GM12878 (cell line): ENCODE measurements at regions not wholly inside any gene's neighbourhood (a gene's known extent, or its start where the extent isn't known, plus 50 kb on each side); places are given as distances from the start of the nearest gene placed in this dataset.

ENCODE experiments used
- ATAC-seq: fragments of 200-7000 bp; cut with Tn5 transposase; 3 replicates; pipeline ENCODE4 v1.9.1; 2020; ENCODE audit warnings: mild to moderate bottlenecking, moderate library complexity
- BruUV-seq: library from RNA; stranded (reverse); fragments of 400-500 nt; replicated peaks from 2 replicates; lab custom pipeline; 2021; lab: Mats Ljungman, UMichigan
- CTCF ChIA-PET: fragments of 300-600 bp; sonication (Branson Sonifier 250); formaldehyde crosslinking; extraction: SDS; loops from one replicate; lab custom pipeline; 2021; ENCODE audit warnings: inconsistent platforms; lab: Yijun Ruan, JAX
- POLR2A ChIA-PET: fragments of 350-600 bp; formaldehyde crosslinking; extraction: SDS; loops from one replicate; lab custom pipeline; 2021; ENCODE audit warnings: inconsistent platforms; lab: Charles Lee
- RAD21 ChIA-PET: fragments of 300-600 bp; sonication (Branson Sonifier 250); formaldehyde crosslinking; loops from one replicate; lab custom pipeline; 2023; ENCODE audit warnings: antibody characterized with exemption; ENCODE audit not compliant: unreplicated experiment; lab: Charles Lee
- SMC1A ChIA-PET: fragments of 300-600 bp; sonication (Branson Sonifier 250); formaldehyde crosslinking; loops from one replicate; lab custom pipeline; 2023; ENCODE audit not compliant: unreplicated experiment, uncharacterized antibody; lab: Charles Lee
- DNase-seq: peaks from one replicate; pipeline ENCODE4 v3.0.0-alpha.2; 2011; ENCODE audit warnings: low read depth, low spot score
- FAIRE-seq: peaks from 3 replicates; lab custom pipeline; 2011; peaks lifted over from hg19 to GRCh38; lab: Jason Lieb, UNC
- H2AFZ ChIP-seq: 2 replicates; pipeline ENCODE4 v1.6.0; 2011; ENCODE audit warnings: low read depth, low read length, control low read depth; ENCODE audit not compliant: control insufficient read depth
- H3K27ac ChIP-seq: 2 replicates; pipeline ENCODE4 v1.5.1; 2011; ENCODE audit warnings: control low read depth; ENCODE audit not compliant: control insufficient read depth, insufficient read depth
- H3K27me3 ChIP-seq, 2 experiments: replicated peaks in 1 of 2; 2 replicates each; pipeline versions ENCODE4 v1.6.0 to v1.6.1; 2011; ENCODE audit warnings: low read length in 1 of 2; ENCODE audit not compliant: control insufficient read depth in 2 of 2, insufficient read depth in 2 of 2
- H3K36me3 ChIP-seq, 2 experiments: 2 replicates each; pipeline ENCODE4 v1.5.1; 2011; ENCODE audit warnings: low read length in 1 of 2; ENCODE audit not compliant: control insufficient read depth in 2 of 2, insufficient read depth in 2 of 2
- H3K4me1 ChIP-seq: 2 replicates; pipeline ENCODE4 v1.6.1; 2011; ENCODE audit warnings: mild to moderate bottlenecking, low read length, moderate library complexity, mixed read lengths; ENCODE audit not compliant: control insufficient read depth, insufficient read depth
- H3K4me2 ChIP-seq: 2 replicates; pipeline ENCODE4 v1.6.0; 2011; ENCODE audit warnings: control low read depth; ENCODE audit not compliant: control insufficient read depth, insufficient read depth
- H3K4me3 ChIP-seq: fragments of 200-600 bp; sonication (generic); 2 replicates; pipeline ENCODE4 v1.5.1; 2016
- H3K79me2 ChIP-seq: 2 replicates; pipeline ENCODE4 v1.6.0; 2011; ENCODE audit warnings: low read length; ENCODE audit not compliant: control insufficient read depth, insufficient read depth
- H3K9ac ChIP-seq: 2 replicates; pipeline ENCODE4 v1.8.0; 2011; ENCODE audit warnings: low read length, control low read depth, mixed read lengths; ENCODE audit not compliant: control insufficient read depth, insufficient read depth
- H3K9me3 ChIP-seq: replicated peaks from 3 replicates; pipeline ENCODE4 v1.5.1; 2011; ENCODE audit warnings: mild to moderate bottlenecking, low read length; ENCODE audit not compliant: control insufficient read depth, insufficient read depth
- H4K20me1 ChIP-seq: 2 replicates; pipeline ENCODE4 v1.6.0; 2011; ENCODE audit not compliant: control insufficient read depth, insufficient read depth
- BCL11A ChIP-seq: IDR thresholded peaks from 2 replicates; pipeline ENCODE4 v1.6.1; 2011; ENCODE audit warnings: low read depth, low read length
- CEBPB ChIP-seq, 2 experiments: fragments of 150-350 bp in 1 of 2; IDR thresholded peaks; 2 replicates each; pipeline ENCODE4 v1.6.1; 2012 to 2014; ENCODE audit warnings: low read depth in 2 of 2, low read length in 2 of 2, borderline replicate concordance in 1 of 2, inconsistent platforms in 1 of 2
- EGR1 ChIP-seq, 2 experiments: IDR thresholded peaks; 1 replicate in 1 of 2; 2 replicates in 1 of 2; pipeline ENCODE4 v1.6.1; 2011 to 2012; ENCODE audit warnings: low read depth in 2 of 2, low read length in 2 of 2, borderline replicate concordance in 1 of 2, mild to moderate bottlenecking in 1 of 2, moderate library complexity in 1 of 2
- KAT2A ChIP-seq: conservative IDR thresholded peaks from 2 replicates; pipeline ENCODE4 v1.6.1; 2011; ENCODE audit warnings: low read depth, low read length; ENCODE audit not compliant: control insufficient read depth
- LARP7 ChIP-seq: fragments of 450-650 bp; IDR thresholded peaks from 2 replicates; pipeline ENCODE4 v1.6.1; 2017; ENCODE audit warnings: mild to moderate bottlenecking
- MEF2A ChIP-seq: IDR thresholded peaks from 2 replicates; pipeline ENCODE4 v1.6.1; 2011; ENCODE audit warnings: low read depth, mild to moderate bottlenecking, low read length, moderate library complexity; ENCODE audit not compliant: insufficient read depth
- MEF2B ChIP-seq: fragments of 450-650 bp; IDR thresholded peaks from 2 replicates; pipeline ENCODE4 v1.6.1; 2018; ENCODE audit warnings: mild to moderate bottlenecking, moderate library complexity; ENCODE audit not compliant: partially characterized antibody, poor library complexity, severe bottlenecking
- NRF1 ChIP-seq: conservative IDR thresholded peaks from 2 replicates; pipeline ENCODE4 v1.6.1; 2011; ENCODE audit warnings: mild to moderate bottlenecking, low read depth, low read length, improper control_type of control experiment
- SMAD5 ChIP-seq: IDR thresholded peaks from 2 replicates; pipeline ENCODE4 v1.6.1; 2016; ENCODE audit warnings: antibody characterized with exemption, low read depth
- SPI1 ChIP-seq: IDR thresholded peaks from 2 replicates; pipeline ENCODE4 v1.6.1; 2011; ENCODE audit warnings: low read depth, mild to moderate bottlenecking, low read length, moderate library complexity, borderline replicate concordance; ENCODE audit not compliant: insufficient read depth
- SUPT20H ChIP-seq: IDR thresholded peaks from 2 replicates; pipeline ENCODE4 v1.6.1; 2011; ENCODE audit warnings: low read depth, mild to moderate bottlenecking, low read length, moderate library complexity, borderline replicate concordance; ENCODE audit not compliant: control insufficient read depth
- TCF7 ChIP-seq: IDR thresholded peaks from 2 replicates; pipeline ENCODE4 v1.6.1; 2014; ENCODE audit warnings: antibody characterized with exemption, borderline replicate concordance
- WGBS: methylation state at CpG from one replicate; pipeline ENCODE4 v1.1.6; 2016; ENCODE audit warnings: low lambda C conversion rate; ENCODE audit not compliant: insufficient replicate concordance, insufficient coverage; ENCODE audit errors: missing lambda C conversion rate; 5-methylcytosine and 5-hydroxymethylcytosine counted together
- in situ Hi-C: fragments of 300-500 bp; cut with MboI; formaldehyde crosslinking; loops from 9 replicates; pipeline ENCODE4 v1.14.3; 2018; ENCODE audit warnings: mixed read lengths
- intact Hi-C: fragments of 100-400 bp; cut with micrococcal nuclease; formaldehyde crosslinking; loops from one replicate; pipeline ENCODE4 v1.14.2; 2022; ENCODE audit not compliant: unreplicated experiment
- TF ChIP-seq, protein P1 (sequence below), 3 experiments: IDR thresholded peaks in 2 of 3; conservative IDR thresholded peaks in 1 of 3; 2 replicates each; pipeline ENCODE4 v1.5.1; 2011; ENCODE audit warnings: low read depth in 3 of 3, low read length in 3 of 3, mild to moderate bottlenecking in 3 of 3, control low read depth in 2 of 3, moderate library complexity in 2 of 3, inconsistent platforms in 1 of 3, mixed read lengths in 1 of 3; ENCODE audit not compliant: control insufficient read depth in 2 of 3, insufficient read depth in 1 of 3; ENCODE audit errors: extremely low read depth in 1 of 3
- TF ChIP-seq, protein P2 (sequence below): IDR thresholded peaks from 2 replicates; pipeline ENCODE4 v1.6.1; 2012; ENCODE audit warnings: low read depth, low read length, improper control_type of control experiment
- TF ChIP-seq, protein P3 (sequence below): fragments of 150-350 bp; IDR thresholded peaks from 2 replicates; pipeline ENCODE4 v1.6.1; 2014; ENCODE audit warnings: mild to moderate bottlenecking, low read depth, low read length
- TF ChIP-seq, protein P4 (sequence below): IDR thresholded peaks from 2 replicates; pipeline ENCODE4 v1.6.1; 2012; ENCODE audit warnings: low read depth, low read length, improper control_type of control experiment
- TF ChIP-seq, protein P5 (sequence below): fragments of 450-650 bp; IDR thresholded peaks from 2 replicates; pipeline ENCODE4 v1.6.1; 2018; ENCODE audit warnings: borderline replicate concordance, mild to moderate bottlenecking; ENCODE audit not compliant: partially characterized antibody

DNA sequence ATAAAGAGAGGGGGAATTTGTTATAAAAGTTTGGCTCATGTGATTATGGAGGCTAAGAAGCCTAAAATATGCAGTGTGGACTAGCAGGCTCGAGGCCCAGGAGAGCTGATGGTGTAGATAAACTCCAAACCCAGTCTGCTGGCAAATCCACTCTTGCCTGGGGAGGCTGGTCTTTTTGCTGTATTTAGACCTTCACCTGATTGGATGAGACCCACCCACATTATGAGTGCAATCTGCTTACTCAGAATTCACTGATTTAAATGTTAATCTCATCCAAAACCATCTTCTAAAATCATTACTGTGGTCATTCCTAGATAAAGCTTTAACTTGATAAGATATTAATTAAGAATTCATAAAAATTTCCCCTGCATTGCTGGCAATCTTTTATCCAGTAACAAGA, 473.2 kb downstream of the TMA16 start:
- no peak overlapping the region for H3K4me2 ChIP-seq
- no peaks in the 10 kb centered on the region for H3K4me1 ChIP-seq
- ChIA-PET POLR2A (no interaction called here), SMC1A (no interaction called here), CTCF (no interaction called here), RAD21 (no interaction called here)
- DNase-seq: no peak
- H3K9ac ChIP-seq: no peak overlapping the region
- no peak overlapping the region for H3K27ac ChIP-seq
- H3K27me3 ChIP-seq: no peaks in the 10 kb centered on the region; a peak in 1 of 4 replicates
- intact Hi-C loops: no loop called here
- H3K79me2 ChIP-seq: no peaks in the 10 kb centered on the region
- no peaks in the 10 kb centered on the region for H3K9me3 ChIP-seq
- FAIRE-seq: no peak
- in situ Hi-C loops: no loop called here
- no peak for ATAC-seq
- H3K4me3 ChIP-seq: no peak overlapping the region
- no peaks in the 10 kb centered on the region for H3K36me3 ChIP-seq
- H4K20me1 ChIP-seq: no peaks in the 10 kb centered on the region
- H2AFZ ChIP-seq: no peak overlapping the region
- BruUV-seq: no TSS peak
- WGBS: 5% methylated on average over 1 of the region's 1 CpG
- TF ChIP-seq, protein P1, sequence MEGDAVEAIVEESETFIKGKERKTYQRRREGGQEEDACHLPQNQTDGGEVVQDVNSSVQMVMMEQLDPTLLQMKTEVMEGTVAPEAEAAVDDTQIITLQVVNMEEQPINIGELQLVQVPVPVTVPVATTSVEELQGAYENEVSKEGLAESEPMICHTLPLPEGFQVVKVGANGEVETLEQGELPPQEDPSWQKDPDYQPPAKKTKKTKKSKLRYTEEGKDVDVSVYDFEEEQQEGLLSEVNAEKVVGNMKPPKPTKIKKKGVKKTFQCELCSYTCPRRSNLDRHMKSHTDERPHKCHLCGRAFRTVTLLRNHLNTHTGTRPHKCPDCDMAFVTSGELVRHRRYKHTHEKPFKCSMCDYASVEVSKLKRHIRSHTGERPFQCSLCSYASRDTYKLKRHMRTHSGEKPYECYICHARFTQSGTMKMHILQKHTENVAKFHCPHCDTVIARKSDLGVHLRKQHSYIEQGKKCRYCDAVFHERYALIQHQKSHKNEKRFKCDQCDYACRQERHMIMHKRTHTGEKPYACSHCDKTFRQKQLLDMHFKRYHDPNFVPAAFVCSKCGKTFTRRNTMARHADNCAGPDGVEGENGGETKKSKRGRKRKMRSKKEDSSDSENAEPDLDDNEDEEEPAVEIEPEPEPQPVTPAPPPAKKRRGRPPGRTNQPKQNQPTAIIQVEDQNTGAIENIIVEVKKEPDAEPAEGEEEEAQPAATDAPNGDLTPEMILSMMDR (IDR thresholded peaks at IDR 0.05 in 2 of 3, conservative IDR thresholded peaks at IDR 0.05 in 1 of 3; ENCODE audit: control insufficient read depth in 2 of 3, extremely low read depth in 1 of 3, insufficient read depth in 1 of 3, low read depth in 3 of 3, low read length in 3 of 3): no peak
- TF ChIP-seq, protein P2, sequence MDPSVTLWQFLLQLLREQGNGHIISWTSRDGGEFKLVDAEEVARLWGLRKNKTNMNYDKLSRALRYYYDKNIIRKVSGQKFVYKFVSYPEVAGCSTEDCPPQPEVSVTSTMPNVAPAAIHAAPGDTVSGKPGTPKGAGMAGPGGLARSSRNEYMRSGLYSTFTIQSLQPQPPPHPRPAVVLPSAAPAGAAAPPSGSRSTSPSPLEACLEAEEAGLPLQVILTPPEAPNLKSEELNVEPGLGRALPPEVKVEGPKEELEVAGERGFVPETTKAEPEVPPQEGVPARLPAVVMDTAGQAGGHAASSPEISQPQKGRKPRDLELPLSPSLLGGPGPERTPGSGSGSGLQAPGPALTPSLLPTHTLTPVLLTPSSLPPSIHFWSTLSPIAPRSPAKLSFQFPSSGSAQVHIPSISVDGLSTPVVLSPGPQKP: no peak
- no peak for TF ChIP-seq EGR1 (IDR thresholded peaks at IDR 0.05; ENCODE audit: borderline replicate concordance in 1 of 2, low read depth in 2 of 2, low read length in 2 of 2)
- no peak for TF ChIP-seq MEF2B
- TF ChIP-seq SMAD5: no peak
- no peak for TF ChIP-seq CEBPB (IDR thresholded peaks at IDR 0.05; ENCODE audit: borderline replicate concordance in 1 of 2, low read depth in 2 of 2, low read length in 2 of 2)
- TF ChIP-seq, protein P3, sequence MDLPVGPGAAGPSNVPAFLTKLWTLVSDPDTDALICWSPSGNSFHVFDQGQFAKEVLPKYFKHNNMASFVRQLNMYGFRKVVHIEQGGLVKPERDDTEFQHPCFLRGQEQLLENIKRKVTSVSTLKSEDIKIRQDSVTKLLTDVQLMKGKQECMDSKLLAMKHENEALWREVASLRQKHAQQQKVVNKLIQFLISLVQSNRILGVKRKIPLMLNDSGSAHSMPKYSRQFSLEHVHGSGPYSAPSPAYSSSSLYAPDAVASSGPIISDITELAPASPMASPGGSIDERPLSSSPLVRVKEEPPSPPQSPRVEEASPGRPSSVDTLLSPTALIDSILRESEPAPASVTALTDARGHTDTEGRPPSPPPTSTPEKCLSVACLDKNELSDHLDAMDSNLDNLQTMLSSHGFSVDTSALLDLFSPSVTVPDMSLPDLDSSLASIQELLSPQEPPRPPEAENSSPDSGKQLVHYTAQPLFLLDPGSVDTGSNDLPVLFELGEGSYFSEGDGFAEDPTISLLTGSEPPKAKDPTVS: no peak
- TF ChIP-seq NRF1: no peak
- no peak for TF ChIP-seq BCL11A
- no peak for TF ChIP-seq KAT2A
- no peak for TF ChIP-seq LARP7
- TF ChIP-seq, protein P4, sequence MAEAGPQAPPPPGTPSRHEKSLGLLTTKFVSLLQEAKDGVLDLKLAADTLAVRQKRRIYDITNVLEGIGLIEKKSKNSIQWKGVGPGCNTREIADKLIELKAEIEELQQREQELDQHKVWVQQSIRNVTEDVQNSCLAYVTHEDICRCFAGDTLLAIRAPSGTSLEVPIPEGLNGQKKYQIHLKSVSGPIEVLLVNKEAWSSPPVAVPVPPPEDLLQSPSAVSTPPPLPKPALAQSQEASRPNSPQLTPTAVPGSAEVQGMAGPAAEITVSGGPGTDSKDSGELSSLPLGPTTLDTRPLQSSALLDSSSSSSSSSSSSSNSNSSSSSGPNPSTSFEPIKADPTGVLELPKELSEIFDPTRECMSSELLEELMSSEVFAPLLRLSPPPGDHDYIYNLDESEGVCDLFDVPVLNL: no peak
- no peak for TF ChIP-seq SUPT20H
- TF ChIP-seq MEF2A: no peak
- TF ChIP-seq, protein P5, sequence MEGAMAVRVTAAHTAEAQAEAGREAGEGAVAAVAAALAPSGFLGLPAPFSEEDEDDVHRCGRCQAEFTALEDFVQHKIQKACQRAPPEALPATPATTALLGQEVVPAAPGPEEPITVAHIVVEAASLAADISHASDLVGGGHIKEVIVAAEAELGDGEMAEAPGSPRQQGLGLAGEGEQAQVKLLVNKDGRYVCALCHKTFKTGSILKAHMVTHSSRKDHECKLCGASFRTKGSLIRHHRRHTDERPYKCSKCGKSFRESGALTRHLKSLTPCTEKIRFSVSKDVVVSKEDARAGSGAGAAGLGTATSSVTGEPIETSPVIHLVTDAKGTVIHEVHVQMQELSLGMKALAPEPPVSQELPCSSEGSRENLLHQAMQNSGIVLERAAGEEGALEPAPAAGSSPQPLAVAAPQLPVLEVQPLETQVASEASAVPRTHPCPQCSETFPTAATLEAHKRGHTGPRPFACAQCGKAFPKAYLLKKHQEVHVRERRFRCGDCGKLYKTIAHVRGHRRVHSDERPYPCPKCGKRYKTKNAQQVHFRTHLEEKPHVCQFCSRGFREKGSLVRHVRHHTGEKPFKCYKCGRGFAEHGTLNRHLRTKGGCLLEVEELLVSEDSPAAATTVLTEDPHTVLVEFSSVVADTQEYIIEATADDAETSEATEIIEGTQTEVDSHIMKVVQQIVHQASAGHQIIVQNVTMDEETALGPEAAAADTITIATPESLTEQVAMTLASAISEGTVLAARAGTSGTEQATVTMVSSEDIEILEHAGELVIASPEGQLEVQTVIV: no peak
- no peak for TF ChIP-seq SPI1
- no peak for TF ChIP-seq TCF7
